ENCODE measurements at regions not wholly inside any gene's neighbourhood (a gene's known extent, or its start where the extent isn't known, plus 50 kb on each side); places are given as distances from the start of the nearest gene placed in this dataset.

- TF ChIP-seq CTCF (IDR thresholded peaks at IDR 0.05; ENCODE audit: low read depth, low read length, missing input control): no peak
- TF ChIP-seq YY1 (IDR thresholded peaks at IDR 0.05): no peak
- no peak for TF ChIP-seq MAX (IDR thresholded peaks at IDR 0.05)
- TF ChIP-seq ZBTB33 (IDR thresholded peaks at IDR 0.05): no peak
- no peak for TF ChIP-seq ATF3 (IDR thresholded peaks at IDR 0.05)
- no peak for TF ChIP-seq REST (IDR thresholded peaks at IDR 0.05)
- no peak for TF ChIP-seq RAD21 (IDR thresholded peaks at IDR 0.05)
- no peak for TF ChIP-seq FOXA2 (IDR thresholded peaks at IDR 0.05)
- no peak for TF ChIP-seq GABPA (IDR thresholded peaks at IDR 0.05 in 1 of 2, conservative IDR thresholded peaks at IDR 0.05 in 1 of 2)
- no peak for TF ChIP-seq TAF1 (conservative IDR thresholded peaks at IDR 0.05)
- no peak for TF ChIP-seq SP1 (IDR thresholded peaks at IDR 0.05)
Measured at GRCh38 chr5:129398026-129398678, 61.9 kb upstream of the ADAMTS19 start.
